ENCODE measurements at regions not wholly inside any gene's neighbourhood (a gene's known extent, or its start where the extent isn't known, plus 50 kb on each side); places are given as distances from the start of the nearest gene placed in this dataset.

GRCh38 chr4:179817317-179817716 is 2375.1 kb upstream of the AGA start:
- no peak for TF ChIP-seq MEF2D (CRISPR knock-in tag; IDR thresholded peaks at IDR 0.05)
- TF ChIP-seq BHLHE40 (IDR thresholded peaks at IDR 0.05; ENCODE audit: low read length): no peak
- no peak for TF ChIP-seq RFX5 (IDR thresholded peaks at IDR 0.05; ENCODE audit: low read depth, low read length)

Measured in HepG2 (cell line).